Trophoblast cell (in vitro differentiated cells and primary cell): ENCODE measurements at regions not wholly inside any gene's neighbourhood (a gene's known extent, or its start where the extent isn't known, plus 50 kb on each side); places are given as distances from the start of the nearest gene placed in this dataset.

Experiments used
- DNase-seq, 2 donors: peaks; one replicate each; pipeline ENCODE4 v3.0.0-alpha.2; 2016
- H2AFZ ChIP-seq: 2 replicates; pipeline ENCODE4 v1.6.1; 2013; ENCODE audit warnings: low read length, moderate library complexity, mild to moderate bottlenecking; ENCODE audit not compliant: insufficient read depth, poor library complexity
- H2AK5ac ChIP-seq: 2 replicates; pipeline ENCODE4 v1.6.1; 2013; ENCODE audit warnings: mild to moderate bottlenecking, low read length
- H2BK120ac ChIP-seq: 2 replicates; pipeline ENCODE4 v1.6.1; 2013; ENCODE audit warnings: low read length, mild to moderate bottlenecking, moderate library complexity; ENCODE audit not compliant: insufficient read depth, poor library complexity
- H2BK12ac ChIP-seq: 2 replicates; pipeline ENCODE4 v1.6.1; 2013; ENCODE audit warnings: mild to moderate bottlenecking, low read length, moderate library complexity
- H2BK5ac ChIP-seq: 2 replicates; pipeline ENCODE4 v1.6.1; 2013; ENCODE audit warnings: low read length, low read depth, moderate library complexity, mild to moderate bottlenecking; ENCODE audit not compliant: poor library complexity
- H3K14ac ChIP-seq: 2 replicates; pipeline ENCODE4 v1.6.1; 2013; ENCODE audit warnings: mild to moderate bottlenecking, low read length
- H3K18ac ChIP-seq: 2 replicates; pipeline ENCODE4 v1.6.1; 2013; ENCODE audit warnings: mild to moderate bottlenecking, low read length
- H3K23ac ChIP-seq: 2 replicates; pipeline ENCODE4 v1.6.1; 2013; ENCODE audit warnings: low read length
- H3K27ac ChIP-seq: 2 replicates; pipeline ENCODE4 v1.5.1; 2013; ENCODE audit warnings: low read depth, mild to moderate bottlenecking, inconsistent platforms, low read length, moderate library complexity
- H3K27me3 ChIP-seq: 2 replicates; pipeline ENCODE4 v1.6.1; 2013; ENCODE audit warnings: inconsistent platforms, mild to moderate bottlenecking, low read length, moderate library complexity; ENCODE audit not compliant: insufficient read depth
- H3K36me3 ChIP-seq, 2 experiments: 1 replicate in 1 of 2; 2 replicates in 1 of 2; pipeline ENCODE4 v1.6.1; 2013; ENCODE audit warnings: low read length in 2 of 2, mild to moderate bottlenecking in 2 of 2, moderate library complexity in 1 of 2; ENCODE audit not compliant: insufficient read depth in 2 of 2, control insufficient read depth in 1 of 2
- H3K4ac ChIP-seq: 2 replicates; pipeline ENCODE4 v1.6.1; 2013; ENCODE audit warnings: low read depth, mild to moderate bottlenecking, low read length, moderate library complexity
- H3K4me1 ChIP-seq, 2 experiments: 1 replicate in 1 of 2; 2 replicates in 1 of 2; pipeline ENCODE4 v1.6.1; 2013; ENCODE audit warnings: low read length in 2 of 2, mild to moderate bottlenecking in 2 of 2, moderate library complexity in 1 of 2; ENCODE audit not compliant: insufficient read depth in 2 of 2, control insufficient read depth in 1 of 2
- H3K4me2 ChIP-seq: 2 replicates; pipeline ENCODE4 v1.6.1; 2013; ENCODE audit warnings: inconsistent platforms, mild to moderate bottlenecking, low read length, moderate library complexity
- H3K4me3 ChIP-seq: 2 replicates; pipeline ENCODE4 v1.5.1; 2013; ENCODE audit warnings: mild to moderate bottlenecking, low read depth, low read length, inconsistent platforms
- H3K79me1 ChIP-seq: one replicate; pipeline ENCODE4 v1.6.1; 2013; ENCODE audit warnings: low read length
- H3K79me2 ChIP-seq: 2 replicates; pipeline ENCODE4 v1.6.1; 2013; ENCODE audit warnings: low read length, mild to moderate bottlenecking; ENCODE audit not compliant: control insufficient read depth, insufficient read depth, poor library complexity
- H3K9ac ChIP-seq: 2 replicates; pipeline ENCODE4 v1.6.1; 2013; ENCODE audit warnings: mild to moderate bottlenecking, low read length
- H3K9me3 ChIP-seq: 2 replicates; pipeline ENCODE4 v1.6.1; 2013; ENCODE audit warnings: low read depth, mild to moderate bottlenecking, control low read depth, inconsistent platforms, low read length; ENCODE audit not compliant: insufficient read depth
- H4K12ac ChIP-seq: 2 replicates; pipeline ENCODE4 v1.6.1; 2013; ENCODE audit warnings: low read depth, mild to moderate bottlenecking, low read length, moderate library complexity
- H4K8ac ChIP-seq: 2 replicates; pipeline ENCODE4 v1.6.1; 2013; ENCODE audit warnings: low read depth, mild to moderate bottlenecking, low read length, moderate library complexity
- H4K91ac ChIP-seq: one replicate; pipeline ENCODE4 v1.6.1; 2013; ENCODE audit warnings: low read depth, mild to moderate bottlenecking, low read length, moderate library complexity
- WGBS: extraction: QIAGEN DNeasy Blood & Tissue Kit; methylation state at CpG from one replicate; pipeline ENCODE4 v1.1.7; 2013; ENCODE audit warnings: missing lambda C conversion rate; ENCODE audit not compliant: insufficient read length, insufficient coverage; ENCODE audit errors: extremely low coverage; 5-methylcytosine and 5-hydroxymethylcytosine counted together

- Histone ChIP-seq H3K23ac (no peak overlapping the region), H3K79me1 (no peaks in the 10 kb centered on the region), H3K79me2 (no peaks in the 10 kb centered on the region), H3K9me3 (no peaks in the 10 kb centered on the region), H3K9ac (no peak overlapping the region), H3K4me3 (no peak overlapping the region), H3K27ac (no peak overlapping the region), H3K14ac (no peak overlapping the region), H2BK120ac (no peak overlapping the region), H3K18ac (no peak overlapping the region), H2BK5ac (no peak overlapping the region), H3K27me3 (no peaks in the 10 kb centered on the region), H4K8ac (no peak overlapping the region), H3K4ac (no peak overlapping the region), H3K36me3 (no peaks in the 10 kb centered on the region), H2AFZ (no peak overlapping the region), H4K91ac (no peak overlapping the region), H3K4me1 (peaks cover 0 to 5% of the 10 kb centered on the region in 2 experiments), H4K12ac (no peak overlapping the region), H3K4me2 (no peak overlapping the region), H2AK5ac (no peak overlapping the region), H2BK12ac (no peak overlapping the region)
- no peak for DNase-seq
Measured at GRCh38 chr12:75703131-75703530, 191.7 kb upstream of the KRR1 start.

GRCh38 chr12:75702477-75703093 lies 191.2 kb upstream of the KRR1 start:
- no peak overlapping the region for H3K4me2 ChIP-seq
- H4K12ac ChIP-seq, result no peak overlapping the region
- H3K36me3 ChIP-seq, result no peaks in the 10 kb centered on the region
- DNase-seq, result no peak
- no peak overlapping the region for H3K18ac ChIP-seq
- no peaks in the 10 kb centered on the region for H3K79me2 ChIP-seq
- H3K27me3 ChIP-seq, result no peaks in the 10 kb centered on the region
- H4K91ac ChIP-seq, result no peak overlapping the region
- no peak overlapping the region for H3K27ac ChIP-seq
- peaks cover 0 to 5% of the 10 kb centered on the region in 2 experiments for H3K4me1 ChIP-seq
- H2BK120ac ChIP-seq, result no peak overlapping the region
- WGBS, result no CpG with 5 or more reads among the region's 5 CpGs
- H2AFZ ChIP-seq, result no peak overlapping the region
- no peak overlapping the region for H3K23ac ChIP-seq
- no peak overlapping the region for H2BK12ac ChIP-seq
- H2AK5ac ChIP-seq, result no peak overlapping the region
- no peak overlapping the region for H3K4ac ChIP-seq
- H3K4me3 ChIP-seq, result no peak overlapping the region
- no peak overlapping the region for H4K8ac ChIP-seq
- no peaks in the 10 kb centered on the region for H3K9me3 ChIP-seq
- H3K9ac ChIP-seq, result no peak overlapping the region
- H3K79me1 ChIP-seq, result no peaks in the 10 kb centered on the region
- H2BK5ac ChIP-seq, result no peak overlapping the region
- H3K14ac ChIP-seq, result no peak overlapping the region

- Histone ChIP-seq H3K9me3 (no peaks in the 10 kb centered on the region), H4K8ac (no peak overlapping the region), H4K91ac (no peak overlapping the region), H2BK5ac (no peak overlapping the region), H3K27ac (no peak overlapping the region), H3K79me1 (no peaks in the 10 kb centered on the region), H3K36me3 (no peaks in the 10 kb centered on the region), H3K4me2 (no peak overlapping the region), H3K4ac (no peak overlapping the region), H2BK12ac (no peak overlapping the region), H3K18ac (no peak overlapping the region), H4K12ac (no peak overlapping the region), H3K9ac (no peak overlapping the region), H2AK5ac (no peak overlapping the region), H3K14ac (no peak overlapping the region), H3K79me2 (no peaks in the 10 kb centered on the region), H2AFZ (no peak overlapping the region), H3K27me3 (no peaks in the 10 kb centered on the region), H3K23ac (no peak overlapping the region), H3K4me3 (no peak overlapping the region), H2BK120ac (no peak overlapping the region), H3K4me1 (peaks cover 0 to 5% of the 10 kb centered on the region in 2 experiments)
- DNase-seq, result no peak
- no CpG with 5 or more reads among the region's 2 CpGs for WGBS
Measured at GRCh38 chr12:75701859-75702258, 190.4 kb upstream of the KRR1 start.

- H3K36me3 ChIP-seq, result no peaks in the 10 kb centered on the region
- H2BK120ac ChIP-seq, result no peak overlapping the region
- H2BK5ac ChIP-seq, result no peak overlapping the region
- H4K8ac ChIP-seq, result no peak overlapping the region
- H3K9me3 ChIP-seq, result no peaks in the 10 kb centered on the region
- no peaks in the 10 kb centered on the region for H3K79me2 ChIP-seq
- H2AK5ac ChIP-seq, result no peak overlapping the region
- no peak for DNase-seq
- H2AFZ ChIP-seq, result no peak overlapping the region
- H4K91ac ChIP-seq, result peak overlapping the region; percentile 6
- 100% methylated on average over 2 of the region's 7 CpGs for WGBS
- H3K4ac ChIP-seq, result no peak overlapping the region
- no peak overlapping the region for H3K18ac ChIP-seq
- H3K4me2 ChIP-seq, result no peak overlapping the region
- no peaks in the 10 kb centered on the region for H3K4me1 ChIP-seq
- no peaks in the 10 kb centered on the region for H3K79me1 ChIP-seq
- H3K27me3 ChIP-seq, result no peaks in the 10 kb centered on the region
- no peak overlapping the region for H4K12ac ChIP-seq
- H3K9ac ChIP-seq, result no peak overlapping the region
- no peak overlapping the region for H3K27ac ChIP-seq
- no peak overlapping the region for H3K14ac ChIP-seq
- no peak overlapping the region for H3K4me3 ChIP-seq
- H3K23ac ChIP-seq, result no peak overlapping the region
- H2BK12ac ChIP-seq, result peak overlapping the region; percentile 58
Measured at GRCh38 chr12:75699728-75700496, 188.5 kb upstream of the KRR1 start.
